MG63 (cell line): ENCODE measurements at regions not wholly inside any gene's neighbourhood (a gene's known extent, or its start where the extent isn't known, plus 50 kb on each side); places are given as distances from the start of the nearest gene placed in this dataset.
"Not testable (repeated sequence)": the region's sequence is repeated elsewhere in the genome, so short reads cannot be mapped to it uniquely, and the experiment has no call there.

Source experiments
- DNase-seq: peaks from one replicate; pipeline ENCODE4 v3.0.0-alpha.2; 2020
- H3K27me3 ChIP-seq: fragments of 250-450 bp; sonication (Bioruptor Pico); 2 replicates; pipeline ENCODE4 v1.5.1; 2020; ENCODE audit warnings: mild to moderate bottlenecking, moderate library complexity
- H3K36me3 ChIP-seq: fragments of 250-450 bp; sonication (Bioruptor Pico); 2 replicates; pipeline ENCODE4 v1.5.1; 2020; ENCODE audit warnings: mild to moderate bottlenecking, moderate library complexity
- H3K4me3 ChIP-seq: fragments of 250-450 bp; sonication (Bioruptor Pico); 2 replicates; pipeline ENCODE4 v1.5.1; 2020; ENCODE audit warnings: mild to moderate bottlenecking, moderate library complexity
- H3K9me3 ChIP-seq: fragments of 250-450 bp; sonication (Bioruptor Pico); 2 replicates; pipeline ENCODE4 v1.5.1; 2020; ENCODE audit warnings: mild to moderate bottlenecking, moderate library complexity

DNA sequence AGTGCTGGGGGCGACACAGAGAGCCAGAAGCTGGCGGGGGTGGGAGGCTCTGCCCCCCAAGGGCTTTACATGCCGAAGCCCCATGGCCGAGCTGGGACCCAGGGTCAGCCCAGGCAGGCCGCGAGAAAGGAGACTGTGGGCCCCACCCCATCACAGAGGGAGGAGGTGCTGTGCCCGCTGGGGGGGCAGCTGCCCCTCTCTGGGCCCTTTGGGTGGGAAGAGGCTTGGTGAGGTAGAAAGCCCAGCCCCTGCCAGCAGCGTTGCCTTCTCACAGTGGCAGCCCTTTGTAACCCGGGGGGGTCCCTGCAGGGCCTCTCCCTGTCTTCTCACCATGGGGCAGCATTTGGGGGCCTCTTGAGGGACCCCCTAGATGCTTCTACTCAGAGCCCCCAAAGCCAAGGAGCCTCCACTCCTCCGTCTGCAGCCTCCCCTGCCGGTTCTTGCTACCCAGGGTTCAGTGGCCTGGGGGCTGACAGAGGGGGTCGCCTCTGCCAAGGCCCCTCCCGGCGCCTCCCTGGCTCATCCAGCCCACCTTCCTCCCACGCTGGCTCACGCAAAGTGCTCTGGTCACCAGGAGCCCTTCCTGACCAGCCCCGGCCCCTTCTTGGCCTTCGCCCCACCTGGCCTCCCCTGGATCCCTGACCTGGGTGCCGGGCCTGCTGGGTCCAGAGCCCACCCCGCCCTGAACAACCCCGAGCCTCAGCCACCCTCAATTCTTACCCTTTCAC is 2967.9 kb downstream of the RPIA start:
- H3K36me3 ChIP-seq, H3K9me3 ChIP-seq, H3K27me3 ChIP-seq: not testable (repeated sequence)

DNA sequence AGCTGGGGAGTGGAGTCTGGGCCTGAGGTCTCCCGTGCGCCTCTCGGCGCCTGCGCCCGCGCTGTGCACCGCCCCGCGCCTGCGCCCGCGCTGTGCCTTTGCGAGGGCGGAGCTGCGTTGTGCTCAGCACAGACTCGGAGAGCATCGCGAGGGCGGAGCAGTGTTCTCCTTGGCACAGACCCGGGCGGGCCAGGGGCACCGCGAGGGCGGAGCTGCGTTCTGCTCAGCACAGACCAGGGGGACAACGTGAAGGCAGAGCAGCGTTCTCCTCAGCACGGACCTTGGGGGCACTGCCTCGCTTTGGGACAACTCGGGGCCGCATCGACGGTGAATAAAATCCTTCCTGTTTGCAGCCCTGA is 2968.4 kb downstream of the RPIA start:
- peak overlapping the region; percentile 44 for H3K4me3 ChIP-seq
- H3K27me3 ChIP-seq, H3K36me3 ChIP-seq, H3K9me3 ChIP-seq: not testable (repeated sequence)
- peak; percentile 39 for DNase-seq

More for the DNA sequence above, 2967.9 kb downstream of the RPIA start:
- DNase-seq: not testable (repeated sequence)
- H3K4me3 ChIP-seq: peak overlapping the region; percentile 44

DNA sequence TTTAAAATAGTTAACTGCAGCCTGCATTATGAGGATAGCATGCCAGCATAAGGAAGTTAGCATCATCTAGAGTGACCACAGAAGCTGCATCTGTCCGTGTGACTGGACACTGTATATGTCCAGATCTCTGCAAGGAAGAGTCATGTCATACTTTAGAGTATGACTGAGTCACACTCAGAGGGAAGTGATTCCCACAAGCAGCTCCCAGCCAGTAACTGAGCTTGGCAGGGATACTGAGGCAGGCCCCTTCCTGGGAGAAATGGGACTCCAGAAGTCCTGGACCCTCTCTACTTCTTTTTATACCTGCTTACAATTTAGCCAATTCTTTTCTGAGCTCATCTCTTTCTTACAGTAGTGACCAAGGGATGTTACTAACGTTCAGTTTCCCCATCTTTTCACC is 2975.9 kb downstream of the RPIA start:
- not testable (repeated sequence) for DNase-seq, H3K36me3 ChIP-seq

DNA sequence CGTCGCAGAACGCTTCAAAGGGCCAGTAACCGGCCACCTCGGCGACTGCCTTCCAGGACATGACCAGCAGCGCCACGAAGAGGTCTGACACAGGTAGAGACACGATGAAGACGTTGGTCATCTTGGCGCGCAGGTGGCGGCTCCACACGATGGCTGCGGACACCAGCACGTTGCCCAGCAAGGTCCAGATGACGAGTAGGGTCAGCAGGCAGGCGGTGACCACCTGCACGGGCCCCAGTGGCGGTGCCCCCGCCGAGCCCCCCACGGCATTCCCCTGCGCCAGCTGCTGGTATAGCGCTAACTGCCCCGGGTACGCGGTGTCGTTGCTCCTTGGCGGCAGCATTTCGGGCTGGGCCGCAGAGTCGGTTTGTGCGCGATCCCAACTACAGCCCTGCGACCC is 2994.1 kb downstream of the RPIA start:
- H3K9me3 ChIP-seq, DNase-seq, H3K4me3 ChIP-seq, H3K36me3 ChIP-seq, H3K27me3 ChIP-seq: not testable (repeated sequence)

More for the DNA sequence above, 2975.9 kb downstream of the RPIA start:
- H3K4me3 ChIP-seq, H3K9me3 ChIP-seq, H3K27me3 ChIP-seq: not testable (repeated sequence)

DNA sequence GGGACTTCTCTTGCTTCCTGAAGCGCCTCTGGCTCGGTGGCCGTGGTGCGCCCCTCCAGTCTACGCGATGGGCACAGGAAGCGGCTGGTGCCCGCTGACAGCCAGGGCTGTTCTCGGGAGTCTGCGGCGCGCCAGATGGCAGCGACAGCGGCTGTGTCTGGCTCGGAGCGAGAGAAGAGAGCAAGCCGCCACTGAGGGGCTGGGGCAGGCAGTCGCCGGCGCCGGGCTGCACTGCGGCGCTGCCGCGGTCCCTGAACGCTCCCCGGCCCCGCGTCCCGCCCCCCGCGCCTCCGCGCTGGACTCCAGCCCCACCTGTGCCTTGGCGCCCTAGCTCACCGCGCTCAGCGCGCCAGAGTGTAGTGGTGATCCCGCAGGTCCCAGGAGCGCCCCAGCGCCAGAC is 2994.6 kb downstream of the RPIA start:
- not testable (repeated sequence) for H3K9me3 ChIP-seq, DNase-seq

More for the DNA sequence above, 2994.6 kb downstream of the RPIA start:
- H3K4me3 ChIP-seq, H3K36me3 ChIP-seq, H3K27me3 ChIP-seq: not testable (repeated sequence)
